ENCODE measurements at regions not wholly inside any gene's neighbourhood (a gene's known extent, or its start where the extent isn't known, plus 50 kb on each side); places are given as distances from the start of the nearest gene placed in this dataset.

DNA sequence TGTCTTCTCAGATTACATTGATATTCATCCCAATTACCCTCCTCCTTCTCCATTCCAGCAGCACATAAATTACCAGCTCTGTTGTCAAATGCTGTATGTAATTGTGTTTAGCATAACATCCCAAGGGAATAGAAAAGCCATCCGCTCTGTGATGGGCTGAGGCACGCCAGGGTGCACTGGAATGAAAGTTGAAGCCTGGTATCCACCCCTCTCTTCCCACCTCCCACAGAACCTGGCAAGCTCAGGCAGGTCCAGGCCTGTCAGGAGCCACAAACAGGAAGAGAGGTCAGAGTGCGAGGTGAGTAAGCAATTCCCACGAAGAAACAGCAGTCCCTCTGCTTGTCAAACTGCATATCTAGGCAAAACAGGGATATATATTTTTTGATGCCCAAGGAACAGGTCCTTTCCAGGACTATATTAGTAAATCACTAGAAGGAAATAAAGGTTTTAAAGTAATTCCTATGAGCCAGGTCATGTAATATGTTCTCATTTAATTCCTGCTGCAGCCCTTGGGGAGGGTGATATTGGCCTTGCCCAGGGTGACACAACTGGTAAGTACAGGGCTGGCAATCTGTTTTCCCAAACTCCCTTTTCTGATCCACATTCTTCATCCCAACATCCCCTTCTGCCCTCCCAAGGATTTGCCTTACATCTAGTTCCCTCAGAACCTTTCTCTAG is 155.6 kb upstream of the GHITM start:
- TF ChIP-seq CTCF (IDR thresholded peaks at IDR 0.05; ENCODE audit: low read depth, low read length) = no peak

DNA sequence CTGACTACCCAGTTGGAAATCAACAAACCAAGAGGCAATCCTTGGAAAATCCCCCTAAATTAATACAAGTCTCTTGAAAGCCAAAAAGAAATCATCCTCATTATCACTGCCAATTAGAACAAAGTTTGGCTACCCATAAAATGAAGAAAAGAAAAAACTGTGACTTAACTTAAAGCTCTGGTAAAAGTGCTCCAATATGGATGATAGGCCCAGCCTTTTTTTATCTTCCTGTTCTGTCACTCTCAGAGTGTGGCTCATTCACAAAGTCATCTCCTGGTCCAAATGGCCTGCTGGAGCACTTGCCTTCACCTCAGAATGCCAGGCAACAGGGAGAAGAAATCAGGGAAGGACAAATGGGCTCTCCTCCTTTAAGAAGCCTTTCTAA is 155.1 kb upstream of the GHITM start:
- TF ChIP-seq CTCF (IDR thresholded peaks at IDR 0.05; ENCODE audit: low read depth, low read length) = no peak
- no peak for DNase-seq (ENCODE audit: extremely low read depth, low read depth)

More for the DNA sequence above, 155.6 kb upstream of the GHITM start:
- DNase-seq (ENCODE audit: extremely low read depth, low read depth) = no peak

- no peak for TF ChIP-seq CTCF (IDR thresholded peaks at IDR 0.05; ENCODE audit: low read depth, low read length)
- no peak for DNase-seq (ENCODE audit: extremely low read depth, low read depth)
Measured at GRCh38 chr10:83986800-83987199, 152.5 kb upstream of the GHITM start.

- no peak for TF ChIP-seq CTCF (IDR thresholded peaks at IDR 0.05; ENCODE audit: low read depth, low read length)
- DNase-seq (ENCODE audit: extremely low read depth, low read depth) = no peak
Measured at GRCh38 chr10:83987216-83987615, 152.1 kb upstream of the GHITM start.

DNA sequence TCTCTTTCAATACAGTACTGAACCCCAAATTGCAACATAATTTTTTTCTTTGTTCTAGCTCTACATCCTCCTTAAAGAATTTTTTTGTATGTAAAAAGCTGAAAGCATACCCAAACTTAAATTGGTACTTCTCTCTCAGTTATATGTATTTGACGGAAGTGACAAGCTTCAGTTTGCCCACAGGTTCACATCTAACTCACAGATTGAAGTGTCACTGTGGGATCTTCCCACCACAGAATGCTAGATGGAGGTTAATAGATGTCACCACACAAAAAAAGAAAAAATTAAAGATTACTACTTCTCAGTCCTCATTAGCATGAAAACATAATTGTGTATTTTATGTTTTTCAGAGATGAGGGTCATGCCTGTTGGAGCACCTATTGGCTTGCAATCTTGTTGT is 150.9 kb upstream of the GHITM start:
- no peak for DNase-seq (ENCODE audit: extremely low read depth, low read depth)
- no peak for TF ChIP-seq CTCF (IDR thresholded peaks at IDR 0.05; ENCODE audit: low read depth, low read length)

DNA sequence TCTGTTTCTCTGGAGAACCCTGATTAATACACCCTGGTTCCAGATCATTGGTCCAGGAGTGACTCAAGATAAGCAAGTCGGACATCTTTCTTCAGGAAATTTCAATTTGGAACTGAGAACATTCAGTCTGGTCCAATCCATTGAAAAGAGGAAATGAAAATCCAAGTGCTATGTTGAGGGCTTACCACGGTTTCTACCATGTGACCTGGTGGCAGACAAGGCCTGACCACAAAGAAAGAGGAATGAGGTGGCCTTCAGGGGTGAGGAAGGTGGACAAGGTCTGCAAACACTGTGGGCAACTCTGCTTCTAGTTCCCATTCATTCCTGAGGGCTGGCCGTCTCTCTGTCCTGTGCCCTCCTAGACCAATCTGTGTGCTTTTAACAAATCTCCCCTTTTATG is 149.2 kb upstream of the GHITM start:
- DNase-seq (ENCODE audit: extremely low read depth, low read depth) = no peak
- no peak for TF ChIP-seq CTCF (IDR thresholded peaks at IDR 0.05; ENCODE audit: low read depth, low read length)

- no peak for DNase-seq (ENCODE audit: extremely low read depth, low read depth)
Measured at GRCh38 chr10:83991986-83992753, 147.1 kb upstream of the GHITM start.

More at GRCh38 chr10:83991986-83992753, 147.1 kb upstream of the GHITM start:
- TF ChIP-seq CTCF (IDR thresholded peaks at IDR 0.05; ENCODE audit: low read depth, low read length) = no peak

All from AG09319 (cell line).